ENCODE measurements at regions not wholly inside any gene's neighbourhood (a gene's known extent, or its start where the extent isn't known, plus 50 kb on each side); places are given as distances from the start of the nearest gene placed in this dataset.

DNA sequence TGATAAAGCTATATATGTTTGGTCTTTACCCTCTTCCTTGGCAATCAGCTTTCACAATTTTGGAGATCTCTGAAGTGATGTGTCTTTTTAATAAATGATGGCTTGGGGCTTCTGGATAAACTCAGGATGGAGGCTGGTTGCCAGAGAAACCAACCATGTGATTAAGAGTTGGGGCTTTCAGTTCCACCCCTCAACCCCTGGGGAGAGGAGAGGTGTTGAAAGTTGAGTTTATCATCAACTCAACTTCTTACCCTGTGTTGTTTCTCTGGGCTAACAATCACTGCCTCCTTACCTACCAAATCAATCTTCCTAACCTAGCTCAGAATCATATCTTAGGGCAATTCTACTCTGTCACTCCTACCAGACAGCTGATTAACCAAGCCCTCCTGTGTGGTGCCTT is 735.8 kb downstream of the ZPLD1 start:
- TF ChIP-seq, protein P1, sequence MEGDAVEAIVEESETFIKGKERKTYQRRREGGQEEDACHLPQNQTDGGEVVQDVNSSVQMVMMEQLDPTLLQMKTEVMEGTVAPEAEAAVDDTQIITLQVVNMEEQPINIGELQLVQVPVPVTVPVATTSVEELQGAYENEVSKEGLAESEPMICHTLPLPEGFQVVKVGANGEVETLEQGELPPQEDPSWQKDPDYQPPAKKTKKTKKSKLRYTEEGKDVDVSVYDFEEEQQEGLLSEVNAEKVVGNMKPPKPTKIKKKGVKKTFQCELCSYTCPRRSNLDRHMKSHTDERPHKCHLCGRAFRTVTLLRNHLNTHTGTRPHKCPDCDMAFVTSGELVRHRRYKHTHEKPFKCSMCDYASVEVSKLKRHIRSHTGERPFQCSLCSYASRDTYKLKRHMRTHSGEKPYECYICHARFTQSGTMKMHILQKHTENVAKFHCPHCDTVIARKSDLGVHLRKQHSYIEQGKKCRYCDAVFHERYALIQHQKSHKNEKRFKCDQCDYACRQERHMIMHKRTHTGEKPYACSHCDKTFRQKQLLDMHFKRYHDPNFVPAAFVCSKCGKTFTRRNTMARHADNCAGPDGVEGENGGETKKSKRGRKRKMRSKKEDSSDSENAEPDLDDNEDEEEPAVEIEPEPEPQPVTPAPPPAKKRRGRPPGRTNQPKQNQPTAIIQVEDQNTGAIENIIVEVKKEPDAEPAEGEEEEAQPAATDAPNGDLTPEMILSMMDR (IDR thresholded peaks at IDR 0.05) = no peak
- no peak for TF ChIP-seq EZH2 (IDR thresholded peaks at IDR 0.05)

All from neural progenitor cell (in vitro differentiated cells).